GM20000 (cell line): ENCODE measurements at regions not wholly inside any gene's neighbourhood (a gene's known extent, or its start where the extent isn't known, plus 50 kb on each side); places are given as distances from the start of the nearest gene placed in this dataset.
"Not testable (repeated sequence)": the region's sequence is repeated elsewhere in the genome, so short reads cannot be mapped to it uniquely, and the experiment has no call there.

Source experiments
- DNase-seq: peaks from one replicate; pipeline ENCODE4 v3.0.0; 2012; ENCODE audit warnings: low spot score
- TF ChIP-seq, protein P1 (sequence below): IDR thresholded peaks from 2 replicates; pipeline ENCODE4 v1.5.1; 2012; ENCODE audit warnings: mild to moderate bottlenecking, control low read depth; ENCODE audit errors: extremely low read depth, missing control alignments

DNA sequence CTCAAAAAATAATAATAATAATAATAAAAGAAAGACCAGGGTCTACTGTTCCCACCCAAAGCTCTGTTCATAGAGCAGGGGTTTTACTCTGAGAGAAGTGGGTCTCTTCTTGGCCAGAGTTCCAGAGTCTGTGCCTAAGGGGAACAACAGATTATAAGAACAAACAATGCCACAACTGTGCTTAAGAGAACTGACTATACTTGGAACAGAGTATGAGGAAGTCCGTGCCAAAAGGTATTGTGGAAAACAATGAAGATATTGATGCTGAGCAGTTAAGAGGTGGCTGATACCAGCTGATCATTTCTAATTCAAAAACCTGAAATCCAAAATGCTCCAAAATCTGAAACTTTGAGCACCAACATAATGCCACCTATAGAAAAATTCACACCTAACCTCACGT lies 229.6 kb downstream of the FBXO8 start:
- TF ChIP-seq, protein P1, sequence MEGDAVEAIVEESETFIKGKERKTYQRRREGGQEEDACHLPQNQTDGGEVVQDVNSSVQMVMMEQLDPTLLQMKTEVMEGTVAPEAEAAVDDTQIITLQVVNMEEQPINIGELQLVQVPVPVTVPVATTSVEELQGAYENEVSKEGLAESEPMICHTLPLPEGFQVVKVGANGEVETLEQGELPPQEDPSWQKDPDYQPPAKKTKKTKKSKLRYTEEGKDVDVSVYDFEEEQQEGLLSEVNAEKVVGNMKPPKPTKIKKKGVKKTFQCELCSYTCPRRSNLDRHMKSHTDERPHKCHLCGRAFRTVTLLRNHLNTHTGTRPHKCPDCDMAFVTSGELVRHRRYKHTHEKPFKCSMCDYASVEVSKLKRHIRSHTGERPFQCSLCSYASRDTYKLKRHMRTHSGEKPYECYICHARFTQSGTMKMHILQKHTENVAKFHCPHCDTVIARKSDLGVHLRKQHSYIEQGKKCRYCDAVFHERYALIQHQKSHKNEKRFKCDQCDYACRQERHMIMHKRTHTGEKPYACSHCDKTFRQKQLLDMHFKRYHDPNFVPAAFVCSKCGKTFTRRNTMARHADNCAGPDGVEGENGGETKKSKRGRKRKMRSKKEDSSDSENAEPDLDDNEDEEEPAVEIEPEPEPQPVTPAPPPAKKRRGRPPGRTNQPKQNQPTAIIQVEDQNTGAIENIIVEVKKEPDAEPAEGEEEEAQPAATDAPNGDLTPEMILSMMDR, result no peak
- no peak for DNase-seq

DNA sequence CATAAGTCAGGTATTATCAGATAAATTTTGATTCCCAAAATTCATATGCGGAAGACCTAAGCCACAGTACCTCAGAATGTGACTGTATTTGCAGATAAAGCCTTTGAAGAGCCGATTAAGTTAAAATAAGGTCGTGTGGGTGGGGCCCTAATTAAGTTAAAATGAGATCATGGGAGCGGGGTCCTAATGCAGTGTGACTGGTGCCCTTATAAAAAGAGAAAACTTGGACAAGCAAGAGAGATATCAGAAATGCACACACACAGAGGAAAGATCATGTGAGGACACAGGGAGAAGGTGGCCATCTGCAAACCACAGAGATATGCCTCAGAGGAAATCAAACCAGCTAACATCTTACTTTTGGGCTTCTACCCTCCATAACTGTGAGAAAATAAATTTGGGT lies 236.1 kb downstream of the FBXO8 start:
- no peak for DNase-seq
- TF ChIP-seq, protein P1, result no peak

DNA sequence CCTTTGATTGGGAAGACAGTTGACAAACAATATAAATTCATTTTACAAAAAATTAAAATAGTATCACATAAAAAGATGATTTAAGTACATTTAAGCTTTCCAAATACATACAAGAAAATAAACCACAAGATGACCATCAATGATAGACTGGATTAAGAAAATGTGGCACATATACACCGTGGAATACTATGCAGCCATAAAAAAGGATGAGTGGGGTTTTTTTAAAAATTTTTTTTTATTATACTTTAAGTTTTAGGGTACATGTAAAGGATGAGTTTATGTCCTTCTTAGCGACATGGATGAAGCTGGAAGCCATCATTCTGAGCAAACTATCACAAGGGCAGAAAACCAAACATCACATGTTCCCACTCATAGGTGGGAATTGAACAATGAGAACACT lies 237.6 kb downstream of the FBXO8 start:
- not testable (repeated sequence) for DNase-seq

DNA sequence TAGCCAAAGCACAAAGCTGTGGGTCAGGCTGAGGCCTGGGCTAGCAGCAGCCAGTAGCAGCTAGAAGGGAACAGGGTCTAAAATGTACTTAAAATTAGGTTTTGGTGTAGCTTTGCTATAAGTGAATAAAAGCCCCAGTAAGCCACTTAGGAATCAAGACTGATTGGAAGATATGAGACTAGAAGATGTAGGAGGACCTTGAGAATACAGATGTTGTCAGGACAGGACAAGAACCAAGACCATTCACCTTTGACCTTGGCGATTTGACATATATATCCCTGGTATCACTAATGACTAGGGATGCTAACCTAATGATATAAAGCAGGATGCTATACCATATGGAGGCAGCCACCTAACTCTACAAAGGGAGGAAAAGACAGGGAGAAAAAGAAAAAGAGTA lies 238.1 kb downstream of the FBXO8 start:
- DNase-seq, result no peak
- TF ChIP-seq, protein P1, result no peak

DNA sequence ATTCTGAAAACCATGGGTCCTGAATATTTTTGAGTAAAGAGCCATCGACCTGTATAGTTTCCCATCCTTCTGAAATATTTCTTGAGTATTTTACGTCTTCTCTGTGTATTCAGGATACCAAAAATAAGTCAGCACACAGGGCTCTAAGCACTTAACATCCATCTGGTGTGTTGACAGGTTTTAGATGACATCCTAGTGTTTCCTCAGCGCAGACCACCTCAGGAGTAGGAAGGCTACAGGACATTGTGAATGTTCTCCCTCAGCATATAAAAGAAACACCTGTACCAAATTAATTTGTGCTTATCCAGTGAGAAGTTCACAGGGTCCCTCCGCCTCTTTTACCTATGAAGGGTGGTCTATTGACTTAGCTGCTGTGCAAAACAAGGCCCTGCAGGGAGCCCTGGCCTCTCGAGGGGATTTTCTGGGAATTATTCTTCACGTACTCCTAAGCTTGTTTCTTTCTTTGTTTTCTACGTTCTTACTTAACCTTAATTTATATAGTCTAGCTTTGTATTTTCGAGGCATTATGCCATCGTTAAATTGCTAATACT lies 241.8 kb downstream of the FBXO8 start:
- DNase-seq, result no peak

DNA sequence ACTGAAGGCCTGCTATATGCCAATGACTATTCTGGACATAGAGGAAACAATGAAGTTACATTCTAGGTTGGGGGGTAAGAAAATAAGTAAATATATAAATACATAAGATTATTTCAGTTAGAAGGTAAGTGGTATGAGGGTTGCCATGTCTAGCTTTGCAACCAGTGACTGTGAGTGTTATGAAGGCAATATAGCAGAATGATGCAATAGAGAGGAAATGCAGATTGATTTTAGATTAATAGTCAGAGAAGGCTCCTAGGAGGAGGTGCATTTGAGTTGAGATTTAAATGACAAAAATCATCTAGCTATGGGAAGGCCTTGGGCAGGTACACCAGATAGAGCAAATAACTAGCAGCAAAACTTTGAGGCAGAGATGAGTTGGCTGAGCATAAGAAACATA lies 243.2 kb downstream of the FBXO8 start:
- TF ChIP-seq, protein P1, result no peak
- no peak for DNase-seq

More for the DNA sequence above, 241.8 kb downstream of the FBXO8 start:
- TF ChIP-seq, protein P1, result no peak

DNA sequence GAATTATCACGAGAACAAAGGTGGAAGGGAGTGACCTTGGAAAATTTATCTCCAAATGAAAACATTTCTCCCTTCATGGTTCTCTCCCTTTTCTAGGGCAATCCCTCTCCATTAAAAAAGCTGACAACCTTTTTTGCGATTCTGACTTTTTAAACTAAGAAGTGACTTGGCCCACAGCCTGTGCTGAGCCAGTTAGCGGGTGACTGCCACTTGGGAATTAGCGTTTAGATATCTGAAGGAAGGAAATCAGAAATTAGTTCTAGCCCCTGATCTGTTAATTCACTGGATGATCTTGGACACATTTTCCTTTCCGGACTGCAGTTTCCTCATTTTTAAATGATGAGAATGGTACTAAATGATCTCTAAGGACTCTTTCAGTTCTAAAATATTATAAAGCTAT lies 245.0 kb downstream of the FBXO8 start:
- no peak for DNase-seq
- TF ChIP-seq, protein P1, result no peak

DNA sequence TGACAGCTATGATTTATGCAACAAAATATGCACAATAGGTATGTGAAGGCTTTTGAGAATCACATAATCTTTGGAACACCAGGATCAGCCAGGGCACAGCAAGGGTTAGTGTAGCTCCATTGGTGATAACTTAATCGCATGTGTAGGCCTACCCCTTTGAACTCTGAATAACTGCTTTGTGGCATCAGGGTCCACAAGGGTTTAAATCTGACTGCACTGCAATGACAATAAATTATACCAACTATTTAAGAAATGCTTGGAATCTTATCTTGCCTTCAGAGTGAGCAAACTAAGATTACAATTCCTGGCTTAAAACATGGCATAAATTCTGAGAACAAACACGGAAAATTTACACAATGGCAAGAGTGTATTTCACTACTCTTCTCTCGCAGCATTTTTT lies 245.8 kb downstream of the FBXO8 start:
- TF ChIP-seq, protein P1, result no peak
- DNase-seq, result no peak
